OCI-LY3 (cell line): ENCODE measurements at regions not wholly inside any gene's neighbourhood (a gene's known extent, or its start where the extent isn't known, plus 50 kb on each side); places are given as distances from the start of the nearest gene placed in this dataset.

Source experiments
- H2AFZ ChIP-seq: fragments of 200-600, 300-600 bp; shearing (Covaris generic); 2 replicates; pipeline ENCODE4 v1.6.0; 2014; ENCODE audit warnings: antibody characterized with exemption, low read depth, low read length
- H3K27ac ChIP-seq: fragments of 200-600, 300-600 bp; sonication (generic); 2 replicates; pipeline ENCODE4 v1.5.1; 2014; ENCODE audit warnings: mild to moderate bottlenecking, low read length, moderate library complexity, mixed read lengths
- H3K27me3 ChIP-seq: fragments of 200-600, 300-600 bp; sonication (generic); 2 replicates; pipeline ENCODE4 v1.6.1; 2014; ENCODE audit warnings: low read depth, low read length, mixed read lengths
- H3K36me3 ChIP-seq: fragments of 200-600, 300-600 bp; sonication (generic); replicated peaks from 2 replicates; pipeline ENCODE3; 2014; ENCODE audit warnings: low read depth, low read length, mixed read lengths
- H3K4me1 ChIP-seq: fragments of 300-600, 200-600 bp; sonication (generic); 2 replicates; pipeline ENCODE4 v1.6.1; 2014; ENCODE audit warnings: low read length, mixed read lengths
- H3K4me2 ChIP-seq: fragments of 200-600, 300-600 bp; sonication (generic); 2 replicates; pipeline ENCODE4 v1.6.1; 2014; ENCODE audit warnings: low read length, mixed read lengths
- H3K4me3 ChIP-seq: fragments of 300-600, 200-600 bp; sonication (generic); 2 replicates; pipeline ENCODE4 v1.5.1; 2014; ENCODE audit warnings: antibody characterized with exemption, mild to moderate bottlenecking, low read length, moderate library complexity
- H3K79me2 ChIP-seq: fragments of 300-600, 200-600 bp; shearing (Covaris generic); 2 replicates; pipeline ENCODE4 v1.6.1; 2014; ENCODE audit warnings: mild to moderate bottlenecking, low read length, mixed read lengths
- H3K9ac ChIP-seq: fragments of 300-600, 200-600 bp; shearing (Covaris generic); 2 replicates; pipeline ENCODE4 v1.6.0; 2014; ENCODE audit warnings: mild to moderate bottlenecking, low read length, moderate library complexity
- H3K9me3 ChIP-seq: fragments of 200-600, 300-600 bp; shearing (Covaris generic); 2 replicates; pipeline ENCODE4 v1.6.1; 2014; ENCODE audit warnings: low read length, mixed read lengths; ENCODE audit not compliant: insufficient read depth
- H4K20me1 ChIP-seq: fragments of 200-600, 300-600 bp; sonication (generic); 2 replicates; pipeline ENCODE4 v1.6.1; 2016; ENCODE audit warnings: low read length, mixed read lengths; ENCODE audit not compliant: insufficient read depth
- EZH2phosphoT487 ChIP-seq: fragments of 200-600 bp; shearing (Covaris generic); IDR thresholded peaks from 2 replicates; pipeline ENCODE4 v1.6.1; 2018; ENCODE audit warnings: antibody characterized with exemption, mixed run types, low read depth
- TF ChIP-seq, protein P1 (sequence below): fragments of 200-600, 300-600 bp; sonication (generic); IDR thresholded peaks from 2 replicates; pipeline ENCODE4 v1.5.1; 2014; ENCODE audit warnings: antibody characterized with exemption, low read length, low read depth

- Histone ChIP-seq H3K4me2 (no peak overlapping the region), H3K4me1 (no peaks in the 10 kb centered on the region), H3K4me3 (no peak overlapping the region), H3K27me3 (no peaks in the 10 kb centered on the region), H2AFZ (no peak overlapping the region), H3K9ac (no peak overlapping the region), H3K36me3 (no peaks in the 10 kb centered on the region), H3K27ac (no peak overlapping the region), H4K20me1 (no peaks in the 10 kb centered on the region), H3K9me3 (no peaks in the 10 kb centered on the region), H3K79me2 (no peaks in the 10 kb centered on the region)
- TF ChIP-seq, protein P1, sequence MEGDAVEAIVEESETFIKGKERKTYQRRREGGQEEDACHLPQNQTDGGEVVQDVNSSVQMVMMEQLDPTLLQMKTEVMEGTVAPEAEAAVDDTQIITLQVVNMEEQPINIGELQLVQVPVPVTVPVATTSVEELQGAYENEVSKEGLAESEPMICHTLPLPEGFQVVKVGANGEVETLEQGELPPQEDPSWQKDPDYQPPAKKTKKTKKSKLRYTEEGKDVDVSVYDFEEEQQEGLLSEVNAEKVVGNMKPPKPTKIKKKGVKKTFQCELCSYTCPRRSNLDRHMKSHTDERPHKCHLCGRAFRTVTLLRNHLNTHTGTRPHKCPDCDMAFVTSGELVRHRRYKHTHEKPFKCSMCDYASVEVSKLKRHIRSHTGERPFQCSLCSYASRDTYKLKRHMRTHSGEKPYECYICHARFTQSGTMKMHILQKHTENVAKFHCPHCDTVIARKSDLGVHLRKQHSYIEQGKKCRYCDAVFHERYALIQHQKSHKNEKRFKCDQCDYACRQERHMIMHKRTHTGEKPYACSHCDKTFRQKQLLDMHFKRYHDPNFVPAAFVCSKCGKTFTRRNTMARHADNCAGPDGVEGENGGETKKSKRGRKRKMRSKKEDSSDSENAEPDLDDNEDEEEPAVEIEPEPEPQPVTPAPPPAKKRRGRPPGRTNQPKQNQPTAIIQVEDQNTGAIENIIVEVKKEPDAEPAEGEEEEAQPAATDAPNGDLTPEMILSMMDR: no peak
- no peak for TF ChIP-seq EZH2phosphoT487
Observed at GRCh38 chr15:93854088-93854487, 377.3 kb upstream of the MCTP2 start.

- H3K4me3 ChIP-seq: no peak overlapping the region
- H3K9me3 ChIP-seq: no peaks in the 10 kb centered on the region
- H2AFZ ChIP-seq: no peak overlapping the region
- no peaks in the 10 kb centered on the region for H3K27me3 ChIP-seq
- H3K4me2 ChIP-seq: no peak overlapping the region
- TF ChIP-seq, protein P1: no peak
- no peak for TF ChIP-seq EZH2phosphoT487
- H3K27ac ChIP-seq: no peak overlapping the region
- no peaks in the 10 kb centered on the region for H3K4me1 ChIP-seq
- no peak overlapping the region for H3K9ac ChIP-seq
- no peaks in the 10 kb centered on the region for H4K20me1 ChIP-seq
- H3K36me3 ChIP-seq: no peaks in the 10 kb centered on the region
- no peaks in the 10 kb centered on the region for H3K79me2 ChIP-seq
Observed at GRCh38 chr15:93852761-93853160, 378.6 kb upstream of the MCTP2 start.

- no peaks in the 10 kb centered on the region for H3K4me1 ChIP-seq
- no peaks in the 10 kb centered on the region for H3K79me2 ChIP-seq
- no peak overlapping the region for H3K9ac ChIP-seq
- H2AFZ ChIP-seq: no peak overlapping the region
- no peak overlapping the region for H3K27ac ChIP-seq
- no peak for TF ChIP-seq EZH2phosphoT487
- TF ChIP-seq, protein P1: no peak
- H3K27me3 ChIP-seq: no peaks in the 10 kb centered on the region
- H3K9me3 ChIP-seq: no peaks in the 10 kb centered on the region
- no peak overlapping the region for H3K4me2 ChIP-seq
- no peaks in the 10 kb centered on the region for H4K20me1 ChIP-seq
- H3K4me3 ChIP-seq: no peak overlapping the region
- H3K36me3 ChIP-seq: no peaks in the 10 kb centered on the region
Observed at GRCh38 chr15:93848490-93848889, 382.9 kb upstream of the MCTP2 start.

DNA sequence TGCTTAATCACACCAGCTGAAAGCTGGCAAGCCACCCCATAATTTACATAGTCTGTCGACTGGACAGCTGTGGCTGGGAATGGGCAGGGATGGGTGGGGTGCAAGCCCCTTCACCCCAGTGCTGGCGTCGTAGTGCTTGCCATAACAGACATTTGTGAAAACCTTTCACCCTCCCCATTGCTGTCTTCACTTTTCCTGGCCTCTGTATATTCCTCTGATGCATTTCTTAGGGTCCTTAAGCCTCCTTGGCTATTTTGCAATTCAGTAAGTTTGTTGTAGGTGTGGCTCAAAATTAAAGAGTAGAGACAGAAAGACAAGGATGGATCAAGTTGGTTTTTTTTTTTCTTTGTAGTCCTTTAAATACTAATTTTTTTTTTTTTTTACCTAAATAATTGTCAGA, 383.3 kb upstream of the MCTP2 start:
- Histone ChIP-seq H3K9me3 (no peaks in the 10 kb centered on the region), H3K27me3 (no peaks in the 10 kb centered on the region), H3K4me2 (no peak overlapping the region), H4K20me1 (no peaks in the 10 kb centered on the region), H3K27ac (no peak overlapping the region), H2AFZ (no peak overlapping the region), H3K36me3 (no peaks in the 10 kb centered on the region), H3K79me2 (no peaks in the 10 kb centered on the region), H3K4me1 (no peaks in the 10 kb centered on the region), H3K9ac (no peak overlapping the region), H3K4me3 (no peak overlapping the region)
- no peak for TF ChIP-seq EZH2phosphoT487
- TF ChIP-seq, protein P1: no peak
